ENCODE measurements at regions not wholly inside any gene's neighbourhood (a gene's known extent, or its start where the extent isn't known, plus 50 kb on each side); places are given as distances from the start of the nearest gene placed in this dataset.

DNA sequence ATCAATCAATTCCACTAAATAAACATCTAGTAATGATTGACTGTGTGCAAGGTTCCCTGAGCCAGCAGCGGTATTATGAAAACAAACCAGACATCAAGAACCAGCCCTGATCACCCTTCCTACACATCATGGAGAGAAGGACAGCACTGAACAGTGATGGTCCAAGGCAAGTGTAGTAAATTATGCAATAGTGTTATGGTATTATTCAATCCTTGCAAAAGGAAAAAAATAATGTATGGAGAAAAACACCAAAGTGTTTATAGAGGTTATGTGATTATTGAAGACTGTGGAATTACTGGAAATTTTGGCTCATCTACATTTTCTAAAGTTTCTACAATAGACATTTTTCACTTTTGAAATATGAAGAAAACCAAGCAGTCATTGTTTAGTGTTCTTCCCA is 105.3 kb downstream of the RCN1 start:
- H3K79me2 ChIP-seq (ENCODE audit: low read depth), result no peaks in the 10 kb centered on the region
- H3K4me2 ChIP-seq, result no peak overlapping the region
- no peak overlapping the region for H2AFZ ChIP-seq
- intact Hi-C loops (cut with micrococcal nuclease; ENCODE audit: unreplicated experiment), result no loop called here
- H3F3A ChIP-seq (ENCODE audit: insufficient read depth, low read depth), result no peaks in the 10 kb centered on the region
- ChIA-PET POLR2A (ENCODE audit: unreplicated experiment) (no interaction called here), CTCF (no interaction called here)
- no peak for DNase-seq
- no peaks in the 10 kb centered on the region for H3K9me3 ChIP-seq (ENCODE audit: insufficient read depth, low read depth)
- no peaks in the 10 kb centered on the region for H4K20me1 ChIP-seq (ENCODE audit: insufficient read depth)
- no peak for TF ChIP-seq EZH2 (IDR thresholded peaks at IDR 0.05; ENCODE audit: low read depth)
- TF ChIP-seq, protein P1, sequence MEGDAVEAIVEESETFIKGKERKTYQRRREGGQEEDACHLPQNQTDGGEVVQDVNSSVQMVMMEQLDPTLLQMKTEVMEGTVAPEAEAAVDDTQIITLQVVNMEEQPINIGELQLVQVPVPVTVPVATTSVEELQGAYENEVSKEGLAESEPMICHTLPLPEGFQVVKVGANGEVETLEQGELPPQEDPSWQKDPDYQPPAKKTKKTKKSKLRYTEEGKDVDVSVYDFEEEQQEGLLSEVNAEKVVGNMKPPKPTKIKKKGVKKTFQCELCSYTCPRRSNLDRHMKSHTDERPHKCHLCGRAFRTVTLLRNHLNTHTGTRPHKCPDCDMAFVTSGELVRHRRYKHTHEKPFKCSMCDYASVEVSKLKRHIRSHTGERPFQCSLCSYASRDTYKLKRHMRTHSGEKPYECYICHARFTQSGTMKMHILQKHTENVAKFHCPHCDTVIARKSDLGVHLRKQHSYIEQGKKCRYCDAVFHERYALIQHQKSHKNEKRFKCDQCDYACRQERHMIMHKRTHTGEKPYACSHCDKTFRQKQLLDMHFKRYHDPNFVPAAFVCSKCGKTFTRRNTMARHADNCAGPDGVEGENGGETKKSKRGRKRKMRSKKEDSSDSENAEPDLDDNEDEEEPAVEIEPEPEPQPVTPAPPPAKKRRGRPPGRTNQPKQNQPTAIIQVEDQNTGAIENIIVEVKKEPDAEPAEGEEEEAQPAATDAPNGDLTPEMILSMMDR (conservative IDR thresholded peaks at IDR 0.05), result no peak
- no peaks in the 10 kb centered on the region for H3K36me3 ChIP-seq (ENCODE audit: low read depth)
- H3K4me1 ChIP-seq (replicated peaks; ENCODE audit: insufficient read depth), result no peaks in the 10 kb centered on the region
- H3K27ac ChIP-seq, result no peak overlapping the region
- H3K27me3 ChIP-seq (ENCODE audit: insufficient read depth, low read depth), result peaks cover 50% of the 10 kb centered on the region
- H3K9me2 ChIP-seq (ENCODE audit: insufficient read depth), result 0 out of 2 replicates have a peak, but pooled peaks cover 3% of the 10 kb centered on the region
- no TSS peak for BruUV-seq (replicated peaks)
- no peak overlapping the region for H3K4me3 ChIP-seq

DNA sequence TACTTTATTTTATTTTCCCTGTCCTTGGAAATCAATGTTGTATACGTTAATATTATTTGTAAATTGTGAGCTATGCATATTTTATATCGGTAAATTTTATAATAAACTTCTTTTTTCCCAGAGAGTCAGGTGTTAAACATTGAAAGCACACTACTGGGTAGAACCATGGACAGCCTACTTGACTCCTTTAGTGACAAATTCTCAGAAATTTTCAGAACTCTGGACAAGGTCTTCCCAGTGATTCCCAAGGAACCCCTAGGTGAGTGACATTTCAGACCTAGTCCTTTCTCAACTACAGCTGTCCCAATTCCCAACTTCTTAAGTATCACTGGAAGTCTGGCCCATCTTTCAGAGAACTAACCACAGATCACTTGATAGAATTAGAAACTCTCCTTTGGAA is 107.2 kb downstream of the RCN1 start:
- ChIA-PET POLR2A (ENCODE audit: unreplicated experiment) (no interaction called here), CTCF (no interaction called here)
- no TSS peak for BruUV-seq (replicated peaks)

DNA sequence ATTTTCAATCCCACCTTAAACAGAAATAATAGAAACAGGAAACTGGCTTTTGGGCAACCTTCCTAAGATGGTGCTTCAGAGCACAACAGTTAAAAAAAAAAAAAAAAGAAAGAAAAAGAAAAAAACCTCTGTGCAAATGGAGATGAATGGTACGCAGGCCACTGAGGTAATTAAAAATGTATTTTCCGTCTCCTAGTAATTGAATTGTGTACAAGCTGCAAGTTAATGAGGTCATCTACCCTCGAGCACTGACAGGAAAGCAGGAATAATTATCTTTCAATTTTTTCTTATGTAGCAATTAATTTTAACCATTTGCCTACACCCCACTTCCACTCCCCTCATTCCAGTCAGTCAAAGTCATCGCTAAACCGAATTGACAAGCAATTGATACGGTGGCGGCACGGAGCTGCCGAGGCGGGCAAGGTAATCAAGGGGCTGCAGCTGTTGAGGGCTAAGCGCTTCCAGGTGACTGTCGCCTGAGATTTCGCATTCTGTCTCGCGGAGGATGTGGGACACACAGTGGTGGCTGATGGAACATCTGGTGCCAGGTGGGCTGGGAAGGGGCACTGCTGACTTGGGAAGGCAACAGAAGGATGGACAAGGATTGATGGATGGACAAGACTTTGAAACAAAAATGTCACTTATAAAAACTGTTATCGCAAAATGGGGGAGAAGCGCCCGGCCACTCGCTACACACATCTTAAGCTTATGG is 109.4 kb downstream of the RCN1 start:
- intact Hi-C loops (cut with micrococcal nuclease; ENCODE audit: unreplicated experiment), result no loop called here
- CTCF ChIA-PET, result interaction anchor here (0.5 kb wide), 1 partner anchor 906 kb away, joined by 4 read pairs; no protein-coding TSS in a partner anchor

More for the DNA sequence above, 107.2 kb downstream of the RCN1 start:
- no peak overlapping the region for H2AFZ ChIP-seq
- no peaks in the 10 kb centered on the region for H3K36me3 ChIP-seq (ENCODE audit: low read depth)
- H3K27ac ChIP-seq, result no peak overlapping the region
- H3K9me3 ChIP-seq (ENCODE audit: insufficient read depth, low read depth), result no peaks in the 10 kb centered on the region
- H3K4me3 ChIP-seq, result no peak overlapping the region
- H3K4me2 ChIP-seq, result no peak overlapping the region
- H3F3A ChIP-seq (ENCODE audit: insufficient read depth, low read depth), result no peaks in the 10 kb centered on the region
- TF ChIP-seq EZH2 (IDR thresholded peaks at IDR 0.05; ENCODE audit: low read depth), result no peak
- TF ChIP-seq, protein P1 (conservative IDR thresholded peaks at IDR 0.05), result no peak
- 0 out of 2 replicates have a peak, but pooled peaks cover 3% of the 10 kb centered on the region for H3K9me2 ChIP-seq (ENCODE audit: insufficient read depth)
- H3K4me1 ChIP-seq (replicated peaks; ENCODE audit: insufficient read depth), result no peaks in the 10 kb centered on the region
- H3K27me3 ChIP-seq (ENCODE audit: insufficient read depth, low read depth), result peaks cover 33% of the 10 kb centered on the region
- no peaks in the 10 kb centered on the region for H4K20me1 ChIP-seq (ENCODE audit: insufficient read depth)
- no peak for DNase-seq
- no peaks in the 10 kb centered on the region for H3K79me2 ChIP-seq (ENCODE audit: low read depth)
- intact Hi-C loops (cut with micrococcal nuclease; ENCODE audit: unreplicated experiment), result no loop called here

More for the DNA sequence above, 109.4 kb downstream of the RCN1 start:
- peaks cover 19% of the 10 kb centered on the region for H3K27me3 ChIP-seq (ENCODE audit: insufficient read depth, low read depth)
- 0 out of 2 replicates have a peak, but pooled peaks cover 3% of the 10 kb centered on the region for H3K9me2 ChIP-seq (ENCODE audit: insufficient read depth)
- H2AFZ ChIP-seq, result no peak overlapping the region
- no peak for TF ChIP-seq EZH2 (IDR thresholded peaks at IDR 0.05; ENCODE audit: low read depth)
- TF ChIP-seq, protein P1 (conservative IDR thresholded peaks at IDR 0.05), result no peak
- H4K20me1 ChIP-seq (ENCODE audit: insufficient read depth), result no peaks in the 10 kb centered on the region
- H3K9me3 ChIP-seq (ENCODE audit: insufficient read depth, low read depth), result no peaks in the 10 kb centered on the region
- BruUV-seq (replicated peaks), result no TSS peak
- H3K4me1 ChIP-seq (replicated peaks; ENCODE audit: insufficient read depth), result no peaks in the 10 kb centered on the region
- POLR2A ChIA-PET (ENCODE audit: unreplicated experiment), result no interaction called here
- no peaks in the 10 kb centered on the region for H3K36me3 ChIP-seq (ENCODE audit: low read depth)
- H3K79me2 ChIP-seq (ENCODE audit: low read depth), result no peaks in the 10 kb centered on the region
- no peak for DNase-seq
- H3K4me2 ChIP-seq, result no peak overlapping the region
- no peaks in the 10 kb centered on the region for H3F3A ChIP-seq (ENCODE audit: insufficient read depth, low read depth)
- no peak overlapping the region for H3K27ac ChIP-seq
- H3K4me3 ChIP-seq, result no peak overlapping the region

All from PC-9 (cell line).